ENCODE measurements at regions not wholly inside any gene's neighbourhood (a gene's known extent, or its start where the extent isn't known, plus 50 kb on each side); places are given as distances from the start of the nearest gene placed in this dataset.

DNA sequence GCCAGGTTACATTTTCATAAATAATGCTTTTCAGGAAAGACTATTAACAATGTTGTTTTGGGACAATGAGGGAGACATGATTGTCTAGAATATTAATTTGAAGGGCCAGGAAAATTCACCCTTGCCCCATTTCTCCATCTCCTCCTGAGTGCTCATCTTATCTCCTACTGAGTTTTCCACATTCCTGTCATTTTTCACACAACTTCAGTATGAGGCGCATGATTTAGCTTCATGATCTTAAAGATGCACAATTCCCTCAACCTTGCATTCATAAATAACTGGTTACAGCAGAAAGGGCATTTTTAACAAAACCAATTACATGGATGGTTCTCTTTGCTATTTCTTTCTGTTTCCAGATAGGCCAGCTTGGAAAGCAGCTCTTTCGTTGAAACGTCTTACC lies 1699.2 kb upstream of the IGFBP7 start:
- ATAC-seq (no peak), DNase-seq (no peak)
- Mint-ChIP-seq H3K36me3 (no peaks in the 10 kb centered on the region), H3K9me3 (peaks cover 0 to 14% (median 5%) of the 10 kb centered on the region in 11 donors), H3K4me3 (no peak overlapping the region), H3K4me1 (no peaks in the 10 kb centered on the region), H3K27me3 (no peaks in the 10 kb centered on the region), H3K27ac (no peak overlapping the region)
- H3K27ac ChIP-seq (ENCODE audit: low read depth, low read length) = no peak overlapping the region
- no peaks in the 10 kb centered on the region for H3K4me1 ChIP-seq (ENCODE audit: control insufficient read depth in 2 of 2, insufficient read depth in 2 of 2, low read length in 2 of 2)
- CTCF ChIA-PET = no interaction called here
- intact Hi-C loops (cut with micrococcal nuclease) = no loop called here
- H3K36me3 ChIP-seq (ENCODE audit: control insufficient read depth in 2 of 3, insufficient read depth in 3 of 3, low read length in 3 of 3) = no peaks in the 10 kb centered on the region
- H3K4me3 ChIP-seq (ENCODE audit: low read length) = no peak overlapping the region
- POLR2A ChIA-PET = no interaction called here
- H3K9me3 ChIP-seq (ENCODE audit: control insufficient read depth in 2 of 3, low read length in 3 of 3) = no peaks in the 10 kb centered on the region
- no peaks in the 10 kb centered on the region for H3K27me3 ChIP-seq (ENCODE audit: control insufficient read depth in 2 of 2, insufficient read depth in 2 of 2, low read length in 2 of 2)

DNA sequence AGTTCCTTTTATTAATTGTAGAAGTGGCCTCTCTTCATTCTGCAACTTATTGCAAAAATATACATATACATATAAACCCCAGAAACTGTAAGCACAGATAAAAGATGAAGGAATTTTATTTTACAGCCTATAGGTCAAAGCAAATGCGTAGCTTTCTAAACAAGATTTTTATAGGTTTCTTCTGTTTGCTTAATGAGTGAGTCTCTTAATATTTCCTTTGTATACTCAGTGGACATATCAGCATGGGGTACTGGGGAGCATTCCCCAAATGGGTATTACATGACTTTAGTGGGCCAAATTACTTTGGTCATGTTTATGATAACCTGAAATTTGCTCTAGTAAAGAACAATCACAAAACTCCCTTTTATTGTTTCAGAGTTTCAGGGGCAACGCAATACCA lies 1698.6 kb upstream of the IGFBP7 start:
- no peak overlapping the region for H3K4me3 ChIP-seq (ENCODE audit: low read length)

DNA sequence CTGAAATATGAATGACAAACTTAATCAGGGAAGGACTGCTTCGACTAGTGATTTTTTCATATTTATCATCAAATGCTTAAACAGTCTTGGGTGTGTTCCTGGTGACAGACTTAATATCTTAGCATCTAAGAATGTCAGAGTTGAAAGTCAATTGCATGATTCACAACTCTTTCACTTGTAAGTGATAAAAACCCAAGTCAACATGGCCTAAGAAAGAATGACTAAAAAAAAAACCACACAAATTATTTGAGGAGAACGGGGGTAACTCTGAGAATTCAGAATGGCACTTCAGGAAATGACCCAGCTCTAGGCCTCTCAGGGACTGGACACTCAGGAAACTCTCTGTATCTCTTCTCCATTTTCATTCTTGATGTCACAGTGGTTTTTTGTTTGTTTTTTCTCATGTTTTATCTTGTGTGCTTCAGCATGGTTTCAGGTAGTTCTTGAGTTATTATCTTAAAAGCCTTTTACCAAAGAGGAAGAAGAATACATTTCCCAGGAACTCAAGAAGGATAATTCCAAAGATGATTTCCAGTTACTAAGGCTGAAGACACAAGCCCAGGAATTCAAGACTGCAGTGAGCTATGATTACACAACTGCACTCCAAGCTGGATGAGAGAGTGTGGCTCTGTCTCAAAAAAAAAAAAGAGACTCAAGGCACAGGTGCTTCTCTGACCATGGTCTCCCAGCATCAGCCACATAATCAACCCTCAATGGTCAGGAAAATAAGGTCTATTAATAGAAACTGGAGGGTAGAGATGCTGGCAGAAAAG lies 1697.8 kb upstream of the IGFBP7 start:
- no peaks in the 10 kb centered on the region for H3K36me3 ChIP-seq (ENCODE audit: control insufficient read depth in 2 of 3, insufficient read depth in 3 of 3, low read length in 3 of 3)
- POLR2A ChIA-PET = no interaction called here
- H3K4me1 ChIP-seq (ENCODE audit: control insufficient read depth in 2 of 2, insufficient read depth in 2 of 2, low read length in 2 of 2) = no peaks in the 10 kb centered on the region
- no peak overlapping the region for H3K27ac Mint-ChIP-seq
- CTCF ChIA-PET = no interaction called here
- no peaks in the 10 kb centered on the region for H3K36me3 Mint-ChIP-seq
- no peak overlapping the region for H3K27ac ChIP-seq (ENCODE audit: low read depth, low read length)
- no peak overlapping the region for H3K4me3 Mint-ChIP-seq
- no peak for ATAC-seq
- H3K4me1 Mint-ChIP-seq = no peaks in the 10 kb centered on the region
- peaks cover 0 to 14% (median 6%) of the 10 kb centered on the region in 11 donors for H3K9me3 Mint-ChIP-seq
- H3K27me3 ChIP-seq (ENCODE audit: control insufficient read depth in 2 of 2, insufficient read depth in 2 of 2, low read length in 2 of 2) = no peaks in the 10 kb centered on the region
- H3K27me3 Mint-ChIP-seq = no peaks in the 10 kb centered on the region
- DNase-seq = no peak
- intact Hi-C loops (cut with micrococcal nuclease) = no loop called here
- H3K4me3 ChIP-seq (ENCODE audit: low read length) = no peak overlapping the region
- no peaks in the 10 kb centered on the region for H3K9me3 ChIP-seq (ENCODE audit: control insufficient read depth in 2 of 3, low read length in 3 of 3)

More for the DNA sequence above, 1698.6 kb upstream of the IGFBP7 start:
- Mint-ChIP-seq H3K27me3 (no peaks in the 10 kb centered on the region), H3K4me1 (no peaks in the 10 kb centered on the region), H3K36me3 (no peaks in the 10 kb centered on the region), H3K4me3 (no peak overlapping the region), H3K9me3 (peaks cover 0 to 14% (median 5%) of the 10 kb centered on the region in 11 donors), H3K27ac (no peak overlapping the region)
- H3K27me3 ChIP-seq (ENCODE audit: control insufficient read depth in 2 of 2, insufficient read depth in 2 of 2, low read length in 2 of 2) = no peaks in the 10 kb centered on the region
- ATAC-seq (no peak), DNase-seq (no peak)
- POLR2A ChIA-PET = no interaction called here
- no peaks in the 10 kb centered on the region for H3K9me3 ChIP-seq (ENCODE audit: control insufficient read depth in 2 of 3, low read length in 3 of 3)
- intact Hi-C loops (cut with micrococcal nuclease) = no loop called here
- H3K4me1 ChIP-seq (ENCODE audit: control insufficient read depth in 2 of 2, insufficient read depth in 2 of 2, low read length in 2 of 2) = no peaks in the 10 kb centered on the region
- no peak overlapping the region for H3K27ac ChIP-seq (ENCODE audit: low read depth, low read length)
- H3K36me3 ChIP-seq (ENCODE audit: control insufficient read depth in 2 of 3, insufficient read depth in 3 of 3, low read length in 3 of 3) = no peaks in the 10 kb centered on the region
- CTCF ChIA-PET = no interaction called here

DNA sequence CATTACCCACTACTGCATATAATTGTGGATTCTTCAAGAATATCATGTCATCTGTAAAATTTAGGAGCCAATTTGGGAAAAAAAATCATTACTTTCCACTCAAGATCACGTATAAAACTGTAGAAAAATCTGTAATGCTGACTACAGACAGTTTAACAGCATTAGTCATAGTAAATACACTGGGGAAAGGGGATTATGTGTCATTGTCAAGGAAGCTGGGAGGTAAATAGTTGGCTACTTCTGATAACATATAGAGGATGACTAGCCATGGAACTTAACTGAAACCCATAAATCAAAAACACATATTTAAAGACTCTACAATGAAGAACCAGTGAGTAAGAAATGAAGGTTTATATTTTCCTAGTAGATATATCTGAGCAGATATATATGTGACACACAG lies 1666.4 kb upstream of the IGFBP7 start:
- no peak for ATAC-seq
- intact Hi-C loops (cut with micrococcal nuclease) = no loop called here
- Histone ChIP-seq H3K4me1 (ENCODE audit: control insufficient read depth in 2 of 2, insufficient read depth in 2 of 2, low read length in 2 of 2) (no peaks in the 10 kb centered on the region), H3K27ac (ENCODE audit: low read depth, low read length) (no peak overlapping the region), H3K4me3 (ENCODE audit: low read length) (no peak overlapping the region), H3K27me3 (ENCODE audit: control insufficient read depth in 2 of 2, insufficient read depth in 2 of 2, low read length in 2 of 2) (no peaks in the 10 kb centered on the region), H3K36me3 (ENCODE audit: control insufficient read depth in 2 of 3, insufficient read depth in 3 of 3, low read length in 3 of 3) (no peaks in the 10 kb centered on the region), H3K9me3 (ENCODE audit: control insufficient read depth in 2 of 3, low read length in 3 of 3) (no peaks in the 10 kb centered on the region)
- Mint-ChIP-seq H3K9me3 (peaks cover 0 to 10% (median 3%) of the 10 kb centered on the region in 11 donors), H3K36me3 (no peaks in the 10 kb centered on the region), H3K4me1 (no peaks in the 10 kb centered on the region), H3K4me3 (no peak overlapping the region), H3K27ac (no peak overlapping the region), H3K27me3 (no peaks in the 10 kb centered on the region)
- POLR2A ChIA-PET = no interaction called here
- CTCF ChIA-PET = no interaction called here
- DNase-seq = no peak

DNA sequence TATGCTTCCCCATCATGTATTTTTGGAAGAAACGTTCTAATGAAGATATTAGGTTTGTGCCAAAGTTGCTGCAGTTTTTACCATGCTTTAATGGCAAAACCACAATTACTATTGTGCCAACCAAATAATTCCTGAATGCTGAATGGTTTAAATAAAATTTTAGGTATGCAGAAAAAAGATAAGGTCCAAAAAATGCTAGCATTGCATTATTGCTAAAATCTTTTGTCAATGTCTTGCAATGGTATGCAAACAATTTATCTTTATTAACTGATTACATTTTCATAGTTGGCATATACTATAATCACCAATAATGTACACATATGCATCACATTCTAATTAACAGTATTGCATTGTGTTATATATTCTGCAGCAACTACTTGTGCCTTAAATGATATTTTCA lies 1657.4 kb upstream of the IGFBP7 start:
- ATAC-seq (no peak), DNase-seq (no peak)
- no peak overlapping the region for H3K27ac Mint-ChIP-seq
- intact Hi-C loops (cut with micrococcal nuclease) = loop anchor here in 1 of 2 donors (10.0 kb wide), 1 partner anchor 57 kb away; no protein-coding TSS in a partner anchor
- H3K27ac ChIP-seq (ENCODE audit: low read depth, low read length) = no peak overlapping the region
- peaks cover 0 to 23% (median 1%) of the 10 kb centered on the region in 11 donors for H3K9me3 Mint-ChIP-seq
- CTCF ChIA-PET = no interaction called here
- no peaks in the 10 kb centered on the region for H3K27me3 ChIP-seq (ENCODE audit: control insufficient read depth in 2 of 2, insufficient read depth in 2 of 2, low read length in 2 of 2)
- H3K4me1 Mint-ChIP-seq = no peaks in the 10 kb centered on the region
- H3K4me3 ChIP-seq (ENCODE audit: low read length) = no peak overlapping the region
- H3K36me3 ChIP-seq (ENCODE audit: control insufficient read depth in 2 of 3, insufficient read depth in 3 of 3, low read length in 3 of 3) = no peaks in the 10 kb centered on the region
- H3K9me3 ChIP-seq (ENCODE audit: control insufficient read depth in 2 of 3, low read length in 3 of 3) = no peaks in the 10 kb centered on the region
- POLR2A ChIA-PET = no interaction called here
- no peaks in the 10 kb centered on the region for H3K36me3 Mint-ChIP-seq
- no peaks in the 10 kb centered on the region for H3K27me3 Mint-ChIP-seq
- H3K4me1 ChIP-seq (ENCODE audit: control insufficient read depth in 2 of 2, insufficient read depth in 2 of 2, low read length in 2 of 2) = no peaks in the 10 kb centered on the region
- no peak overlapping the region for H3K4me3 Mint-ChIP-seq

DNA sequence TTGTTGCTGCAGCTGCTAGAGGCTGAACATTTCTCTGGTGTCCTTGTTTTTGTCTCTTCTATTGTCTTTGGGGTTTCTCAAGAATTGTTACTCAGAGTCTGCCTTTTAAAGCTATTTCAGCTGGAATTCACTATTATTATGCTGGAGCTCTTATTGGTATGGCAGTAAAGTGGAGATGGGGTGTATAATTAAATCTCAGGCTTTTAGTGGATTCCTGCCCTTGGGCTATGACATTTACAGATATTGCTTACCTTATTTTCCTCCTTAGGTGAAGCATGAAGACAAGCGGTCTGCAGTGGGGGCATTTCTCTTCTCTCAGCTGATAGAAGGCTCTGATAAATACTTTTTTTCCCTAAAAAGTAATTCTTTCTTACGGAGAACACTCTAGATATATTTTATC lies 1656.6 kb upstream of the IGFBP7 start:
- DNase-seq = no peak
- ChIA-PET CTCF (no interaction called here), POLR2A (no interaction called here)
- H3K4me3 Mint-ChIP-seq = no peak overlapping the region
- no peaks in the 10 kb centered on the region for H3K27me3 Mint-ChIP-seq
- Histone ChIP-seq H3K27me3 (ENCODE audit: control insufficient read depth in 2 of 2, insufficient read depth in 2 of 2, low read length in 2 of 2) (no peaks in the 10 kb centered on the region), H3K4me3 (ENCODE audit: low read length) (no peak overlapping the region), H3K4me1 (ENCODE audit: control insufficient read depth in 2 of 2, insufficient read depth in 2 of 2, low read length in 2 of 2) (no peaks in the 10 kb centered on the region), H3K9me3 (ENCODE audit: control insufficient read depth in 2 of 3, low read length in 3 of 3) (no peaks in the 10 kb centered on the region), H3K36me3 (ENCODE audit: control insufficient read depth in 2 of 3, insufficient read depth in 3 of 3, low read length in 3 of 3) (no peaks in the 10 kb centered on the region), H3K27ac (ENCODE audit: low read depth, low read length) (no peak overlapping the region)
- no peaks in the 10 kb centered on the region for H3K36me3 Mint-ChIP-seq
- no peak overlapping the region for H3K27ac Mint-ChIP-seq
- ATAC-seq = no peak
- H3K4me1 Mint-ChIP-seq = no peaks in the 10 kb centered on the region
- peaks cover 0 to 20% (median 0%) of the 10 kb centered on the region in 11 donors for H3K9me3 Mint-ChIP-seq
- intact Hi-C loops (cut with micrococcal nuclease) = loop anchor here in 1 of 2 donors (10.0 kb wide), 1 partner anchor 58 kb away; no protein-coding TSS in a partner anchor

DNA sequence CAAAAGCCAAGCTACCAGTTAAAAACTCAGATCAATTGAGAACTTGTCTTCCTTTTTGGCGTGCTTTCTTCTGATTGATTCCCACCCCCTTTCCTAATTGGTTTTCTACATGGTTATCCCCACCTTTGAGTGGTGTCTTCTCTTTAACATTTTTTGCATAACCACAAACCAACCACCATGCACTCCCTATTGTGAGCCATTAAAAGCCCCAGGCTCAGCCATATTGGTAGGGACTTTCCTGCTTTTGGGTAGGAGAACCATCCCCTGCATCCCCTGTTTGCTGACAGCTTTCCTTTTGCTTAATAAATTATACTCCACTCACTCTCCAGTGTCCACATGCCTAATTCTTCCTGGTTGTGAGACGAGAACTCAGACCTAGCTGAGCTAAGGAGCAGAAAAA lies 1651.4 kb upstream of the IGFBP7 start:
- no peaks in the 10 kb centered on the region for H3K36me3 Mint-ChIP-seq
- H3K27me3 ChIP-seq (ENCODE audit: control insufficient read depth in 2 of 2, insufficient read depth in 2 of 2, low read length in 2 of 2) = no peaks in the 10 kb centered on the region
- H3K27ac Mint-ChIP-seq = no peak overlapping the region
- H3K27ac ChIP-seq (ENCODE audit: low read depth, low read length) = no peak overlapping the region
- DNase-seq = no peak
- no peak for ATAC-seq
- ChIA-PET POLR2A (no interaction called here), CTCF (interaction anchor here (0.5 kb wide), 1 partner anchor 22 kb away, joined by 3 read pairs; no protein-coding TSS in a partner anchor)
- H3K9me3 ChIP-seq (ENCODE audit: control insufficient read depth in 2 of 3, low read length in 3 of 3) = no peaks in the 10 kb centered on the region
- H3K4me3 Mint-ChIP-seq = no peak overlapping the region
- no peaks in the 10 kb centered on the region for H3K4me1 ChIP-seq (ENCODE audit: control insufficient read depth in 2 of 2, insufficient read depth in 2 of 2, low read length in 2 of 2)
- H3K27me3 Mint-ChIP-seq = no peaks in the 10 kb centered on the region
- peaks cover 0 to 10% (median 0%) of the 10 kb centered on the region in 11 donors for H3K9me3 Mint-ChIP-seq
- H3K4me3 ChIP-seq (ENCODE audit: low read length) = no peak overlapping the region
- no peaks in the 10 kb centered on the region for H3K4me1 Mint-ChIP-seq
- intact Hi-C loops (cut with micrococcal nuclease) = loop anchor here in 1 of 2 donors (10.0 kb wide), 1 partner anchor 63 kb away; no protein-coding TSS in a partner anchor
- H3K36me3 ChIP-seq (ENCODE audit: control insufficient read depth in 2 of 3, insufficient read depth in 3 of 3, low read length in 3 of 3) = no peaks in the 10 kb centered on the region

All from naive thymus-derived CD4-positive, alpha-beta T cell (primary cell).